Tibial artery (tissue), 4 donors: ENCODE measurements at regions not wholly inside any gene's neighbourhood (a gene's known extent, or its start where the extent isn't known, plus 50 kb on each side); places are given as distances from the start of the nearest gene placed in this dataset.

ENCODE experiments used
- DNase-seq, 2 donors: peaks; one replicate each; pipeline ENCODE4 v3.0.0-alpha.2; 2019
- H3K27ac ChIP-seq, 2 donors: fragments of 200-600 bp; sonication (generic) in 1 of 2; 1 replicate in 1 of 2; 2 replicates in 1 of 2; pipeline ENCODE4 v1.5.1; 2018 to 2019; ENCODE audit warnings: mild to moderate bottlenecking in 1 of 2
- H3K27me3 ChIP-seq, 2 donors: fragments of 200-600 bp; sonication (generic) in 1 of 2; one replicate each; pipeline versions ENCODE4 v1.5.1 to v1.6.0; 2016 to 2019
- H3K36me3 ChIP-seq, 3 donors: fragments of 200-600 bp; sonication (generic) in 2 of 3; one replicate each; pipeline ENCODE4 v1.5.1; 2016 to 2019; ENCODE audit warnings: mild to moderate bottlenecking in 2 of 3
- H3K4me1 ChIP-seq, 4 donors: fragments of 200-600 bp; sonication (generic) in 2 of 4; 1 replicate in 3 of 4; 2 replicates in 1 of 4; pipeline ENCODE4 v1.5.1; 2016 to 2019
- H3K4me3 ChIP-seq, 2 donors: fragments of 200-600 bp; sonication (generic) in 1 of 2; 1 replicate in 1 of 2; 2 replicates in 1 of 2; pipeline ENCODE4 v1.5.1; 2018 to 2019; ENCODE audit warnings: mild to moderate bottlenecking in 2 of 2
- H3K9me3 ChIP-seq, 3 donors: fragments of 200-600 bp; sonication (generic) in 1 of 3; one replicate each; pipeline ENCODE4 v1.5.1; 2016 to 2019
- CTCF ChIP-seq, 2 experiments: fragments of 200-600 bp in 1 of 2; fragments of 450-650 bp in 1 of 2; IDR thresholded peaks; one replicate each; pipeline ENCODE4 v1.5.1; 2017 to 2019; ENCODE audit warnings: antibody characterized with exemption in 2 of 2, mild to moderate bottlenecking in 1 of 2, moderate library complexity in 1 of 2
- intact Hi-C: fragments of 100-400 bp; cut with DNase I; formaldehyde crosslinking; loops from one replicate; pipeline ENCODE4 v1.15.0; 2023; ENCODE audit warnings: low total_unique reads

DNA sequence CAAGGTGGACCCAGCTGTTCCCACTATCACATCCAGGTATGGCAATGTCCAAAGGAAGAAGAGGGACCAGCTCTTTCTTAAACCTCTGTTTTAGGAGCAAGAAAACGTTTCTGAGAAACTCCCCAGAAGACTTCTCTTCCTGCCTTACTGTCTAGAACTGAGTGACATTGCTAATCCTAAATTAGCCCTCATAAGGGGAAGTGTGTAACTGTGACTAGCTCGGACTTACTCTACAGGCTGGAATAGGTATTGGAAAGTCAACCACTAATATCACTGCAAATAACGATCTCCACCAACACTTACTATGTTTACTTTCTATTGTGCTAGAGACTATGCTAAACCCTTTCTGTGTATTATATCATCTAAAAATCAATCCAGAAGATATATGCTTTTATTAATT is 49.9 kb upstream of the RELN start:
- no peaks in the 10 kb centered on the region for H3K36me3 ChIP-seq
- H3K27ac ChIP-seq: no peak overlapping the region
- peaks cover 0 to 5% (median 0%) of the 10 kb centered on the region in 3 donors for H3K9me3 ChIP-seq
- no peaks in the 10 kb centered on the region for H3K4me1 ChIP-seq
- H3K4me3 ChIP-seq: no peak overlapping the region
- no peak for TF ChIP-seq CTCF (IDR thresholded peaks at IDR 0.05)
- no peak for DNase-seq
- no peaks in the 10 kb centered on the region for H3K27me3 ChIP-seq
- intact Hi-C loops: no loop called here
